Activated CD8-positive, alpha-beta memory T cell treated with anti-CD3 and anti-CD28 coated beads for 24 hours (primary cell): ENCODE measurements at regions not wholly inside any gene's neighbourhood (a gene's known extent, or its start where the extent isn't known, plus 50 kb on each side); places are given as distances from the start of the nearest gene placed in this dataset.

ENCODE experiments used
- DNase-seq: peaks from one replicate; pipeline ENCODE4 v3.0.0-alpha.2; 2020

DNA sequence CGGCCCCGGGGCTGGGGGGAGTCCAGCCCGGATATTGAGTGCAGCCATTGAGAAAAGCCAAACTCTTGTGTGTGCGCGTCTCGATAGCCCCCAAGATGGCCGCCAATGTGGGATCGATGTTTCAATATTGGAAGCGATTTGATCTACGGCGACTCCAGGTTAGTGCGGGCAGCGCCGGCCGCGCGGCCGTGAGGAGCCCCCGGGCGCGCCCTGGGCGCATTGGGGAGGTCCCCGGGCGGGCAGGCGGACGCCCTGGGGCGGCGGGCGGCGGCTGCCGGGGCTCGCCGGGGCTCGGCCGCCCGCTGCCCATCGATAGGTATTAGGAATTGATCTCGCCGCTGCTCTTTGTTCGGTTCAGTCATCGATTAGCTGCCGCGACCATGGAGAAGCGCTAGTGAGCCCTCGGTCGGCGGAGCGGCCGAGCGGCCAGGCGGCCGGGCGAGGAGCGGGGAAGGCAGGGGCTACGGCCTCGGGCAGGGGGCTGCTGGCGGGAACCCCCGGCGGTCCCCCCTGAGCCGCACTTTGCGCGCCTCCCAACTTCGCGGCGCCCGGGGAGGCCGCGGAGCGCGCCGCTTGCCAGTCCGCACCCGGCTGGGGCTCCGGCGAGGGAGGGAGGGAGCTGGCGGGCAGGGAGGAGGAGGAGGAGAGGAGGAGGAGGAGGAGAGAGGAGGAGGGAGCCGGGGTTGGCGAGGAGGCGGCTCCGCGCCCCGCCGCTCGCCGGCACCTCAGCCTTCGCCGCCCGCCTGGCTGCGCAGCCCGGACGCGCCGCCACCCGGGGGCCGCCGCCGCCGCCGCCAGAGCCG is 113.9 kb upstream of the MYL2 start, which contains the start of gene CUX2:
Gene CUX2 (plus strand): TSS at position 83 of the 803 bp plus-strand sequence.
- no peak for DNase-seq

DNA sequence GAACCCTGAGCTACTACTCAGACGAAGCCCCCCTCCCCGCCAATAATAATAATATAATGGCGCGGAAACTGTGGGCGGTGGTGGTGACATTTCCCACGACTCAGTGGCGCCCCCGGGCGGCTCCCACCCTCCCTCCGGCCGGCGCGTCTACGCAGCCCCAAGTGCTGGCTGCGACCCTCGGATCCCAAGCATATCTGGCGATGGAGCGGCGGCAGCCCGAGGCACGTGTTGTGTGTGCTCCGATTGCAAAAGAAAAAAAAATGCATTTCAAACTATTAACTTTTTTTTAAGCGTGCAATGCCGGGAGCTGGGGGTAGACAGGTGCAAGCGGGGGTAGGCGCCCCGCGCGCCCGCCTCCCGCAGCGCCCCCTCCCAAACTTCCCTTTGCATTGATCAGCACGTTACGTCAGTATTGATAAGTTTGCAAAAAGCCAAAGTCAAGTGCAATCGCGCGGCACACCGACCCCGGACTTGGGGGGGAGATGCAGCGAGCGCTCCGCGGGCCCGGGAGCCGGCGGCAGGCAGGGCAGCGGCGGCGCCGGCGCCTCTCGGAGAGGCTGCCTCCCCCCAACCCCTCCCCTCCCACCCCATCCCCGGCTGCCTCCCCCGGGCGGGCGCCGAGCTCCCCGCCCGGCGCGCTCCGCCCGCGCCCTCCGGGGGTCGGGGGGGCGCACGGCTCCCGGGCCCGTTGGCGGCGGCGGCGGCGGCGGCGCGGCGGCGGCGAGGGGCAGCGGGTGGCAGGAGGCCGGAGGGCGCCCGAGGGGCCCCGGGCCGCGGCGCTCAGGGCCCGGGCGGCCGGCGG is 113.1 kb upstream of the MYL2 start:
- no peak for DNase-seq

DNA sequence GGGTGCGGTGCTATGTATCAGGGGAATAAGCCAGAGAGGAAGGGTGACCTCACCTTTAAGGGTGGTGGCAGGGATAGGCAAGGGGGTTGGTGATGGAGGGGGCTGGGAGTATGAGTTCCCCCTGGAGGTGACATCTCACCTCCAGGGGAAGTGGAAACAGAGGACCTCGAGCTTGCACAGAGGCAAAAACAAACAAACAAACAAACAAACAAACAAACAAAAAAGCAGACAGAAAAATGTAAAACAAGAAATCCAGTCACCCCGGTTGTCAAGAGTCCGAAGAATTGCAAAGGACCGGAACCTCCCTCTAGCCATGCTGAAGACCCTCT is 112.2 kb upstream of the MYL2 start:
- DNase-seq: no peak

DNA sequence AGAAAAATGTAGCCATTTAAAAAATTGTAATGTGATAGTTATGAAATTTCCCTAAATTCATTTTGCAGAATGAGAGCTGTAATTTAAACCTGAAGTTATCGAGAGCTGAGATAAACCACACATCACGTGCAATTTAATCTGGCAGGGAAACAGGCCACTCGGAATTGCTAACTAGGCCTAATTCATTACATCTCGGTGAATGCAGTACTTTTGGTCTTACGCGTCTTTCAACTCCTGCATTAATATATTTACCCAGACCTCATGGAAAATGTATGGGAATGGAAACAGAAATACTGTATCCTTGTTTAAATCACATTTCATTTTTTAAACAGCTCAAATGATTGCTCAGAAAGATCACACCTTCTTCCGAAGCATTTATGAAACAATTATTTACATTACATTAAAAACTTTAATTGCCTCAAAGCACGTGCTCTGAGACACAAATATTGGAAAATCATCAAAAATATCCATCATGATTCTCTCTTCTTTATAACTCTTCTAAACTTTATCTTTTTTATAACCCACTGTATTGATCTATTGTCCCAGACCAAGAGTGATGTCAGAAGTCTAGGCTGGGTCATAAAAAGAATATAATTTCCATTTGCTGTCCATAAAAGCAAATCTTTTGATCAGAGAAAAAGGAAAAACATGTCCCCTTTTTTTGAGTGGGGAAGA is 111.7 kb upstream of the MYL2 start:
- DNase-seq: no peak

DNA sequence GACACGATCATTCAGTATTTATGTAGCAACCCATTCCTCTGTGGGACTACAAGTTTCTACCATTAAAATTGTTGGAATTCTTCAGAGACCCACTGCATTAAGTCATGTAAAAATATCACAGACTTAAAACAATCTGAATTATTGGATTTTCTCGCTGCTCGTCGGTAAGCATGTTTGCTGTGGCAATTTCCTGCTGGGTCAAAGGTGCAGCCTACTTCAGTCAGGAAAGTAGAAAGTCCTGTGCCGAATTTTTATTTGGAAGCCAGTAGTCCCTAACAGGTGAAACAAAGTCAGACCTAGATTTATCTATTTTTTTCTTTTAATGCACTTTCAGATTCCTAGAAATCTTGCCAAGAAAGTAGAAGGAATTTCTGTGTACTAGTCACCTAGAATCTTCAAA is 110.4 kb upstream of the MYL2 start:
- DNase-seq: no peak

DNA sequence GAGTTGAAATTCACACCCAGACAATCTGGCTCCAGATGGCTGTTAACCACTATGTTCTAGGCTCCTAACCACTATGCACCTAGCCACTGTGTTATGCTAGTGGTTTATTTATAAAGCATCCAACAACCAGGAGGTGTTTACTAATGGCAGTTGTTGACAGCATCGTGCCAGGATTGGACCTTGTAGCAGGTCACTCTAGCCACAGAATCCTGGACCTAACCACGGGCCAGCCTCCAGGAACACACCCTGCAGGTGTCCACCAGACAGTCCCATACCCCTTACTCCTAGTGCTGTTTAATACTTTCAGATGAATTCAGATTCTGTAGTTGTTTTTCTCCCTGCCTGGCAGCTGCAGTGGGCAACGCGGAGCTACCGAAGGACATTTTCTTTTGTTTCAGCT is 109.4 kb upstream of the MYL2 start:
- DNase-seq: no peak

DNA sequence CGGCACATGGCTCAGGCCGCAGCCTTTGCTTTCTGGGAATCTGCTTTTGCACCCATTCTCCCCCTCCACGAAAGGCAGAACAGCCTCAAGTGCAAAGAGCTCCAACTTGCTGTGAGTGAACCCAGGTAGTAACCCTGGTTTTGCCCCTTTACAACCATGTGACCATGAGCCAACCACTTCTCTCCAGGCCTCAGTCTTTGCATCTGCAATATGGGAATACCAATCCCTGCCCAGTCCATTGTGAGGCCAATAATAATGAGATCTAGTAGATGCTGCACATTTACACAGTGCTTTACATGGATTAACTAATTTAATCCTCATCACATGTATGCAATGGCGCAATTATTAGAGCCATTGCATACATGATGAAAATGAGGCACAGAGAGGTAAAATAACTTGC is 108.9 kb upstream of the MYL2 start:
- DNase-seq: no peak

DNA sequence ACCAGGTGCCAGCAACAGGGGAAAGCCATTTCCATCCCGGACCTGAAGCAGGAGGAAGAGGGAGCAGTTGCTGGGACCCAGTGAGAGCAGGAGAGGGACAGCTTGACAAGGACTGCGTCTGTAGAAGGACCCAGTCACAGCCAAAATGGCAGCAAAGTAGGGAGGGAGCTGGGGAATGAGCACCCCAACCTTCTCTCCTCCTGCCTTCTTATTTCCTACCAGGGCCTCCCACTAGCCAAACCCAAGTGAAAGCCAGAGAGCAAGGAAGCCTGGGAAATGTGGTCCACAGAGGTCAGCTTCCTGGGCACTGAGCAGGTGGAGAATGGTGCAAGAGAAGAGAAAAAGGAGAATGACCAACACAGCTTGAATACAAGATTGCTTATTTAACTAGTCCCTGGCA is 108.5 kb upstream of the MYL2 start:
- DNase-seq: no peak

DNA sequence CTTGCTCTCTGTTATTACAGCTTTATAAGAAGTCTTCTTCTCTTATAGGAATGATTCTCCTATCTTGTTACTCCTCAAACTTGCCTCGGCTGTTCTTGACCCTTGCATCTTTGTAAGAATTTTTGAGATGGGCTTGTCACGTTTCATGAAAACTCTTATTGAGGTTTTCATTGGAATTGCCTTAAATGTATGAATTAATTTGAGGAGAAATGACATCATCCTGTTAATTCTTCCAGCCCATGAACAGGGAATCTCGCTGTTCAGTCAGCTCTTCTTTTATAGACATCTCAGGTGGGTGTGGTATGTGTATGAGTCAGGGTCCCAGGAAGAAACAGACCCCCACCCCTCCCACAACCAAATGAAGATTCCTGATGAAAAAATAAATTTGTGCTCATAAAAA is 107.1 kb upstream of the MYL2 start:
- no peak for DNase-seq

DNA sequence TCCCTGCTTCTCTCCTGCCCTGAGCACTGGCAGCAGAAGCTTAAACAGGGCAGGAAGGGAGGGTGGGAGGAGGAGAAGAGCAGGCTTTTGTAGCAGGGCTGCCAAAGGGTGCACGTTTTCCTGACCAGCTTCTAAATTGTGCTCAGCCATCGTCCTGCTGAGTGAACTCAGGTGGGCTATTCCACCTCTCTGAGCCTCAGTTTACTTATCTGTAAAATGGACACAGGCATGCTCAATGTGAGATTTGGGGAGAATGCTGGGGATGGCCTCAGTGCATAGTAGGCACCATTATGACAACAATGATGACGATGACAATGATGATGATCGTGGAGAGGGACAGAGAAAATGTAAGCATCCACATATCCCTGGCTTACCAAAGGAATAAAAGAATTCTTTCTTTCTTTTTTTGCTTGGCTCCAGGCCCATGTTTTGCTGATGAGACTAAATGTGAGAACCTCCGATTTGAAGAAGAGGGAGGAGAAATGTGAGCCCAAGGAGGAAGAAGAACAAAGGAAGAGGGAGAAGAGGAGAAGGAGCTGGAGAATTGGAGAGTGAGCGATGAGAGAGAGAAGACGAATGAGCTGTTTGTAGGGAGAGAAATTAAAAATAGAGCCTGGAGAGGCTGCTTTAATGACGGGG is 105.5 kb upstream of the MYL2 start:
- DNase-seq: no peak

DNA sequence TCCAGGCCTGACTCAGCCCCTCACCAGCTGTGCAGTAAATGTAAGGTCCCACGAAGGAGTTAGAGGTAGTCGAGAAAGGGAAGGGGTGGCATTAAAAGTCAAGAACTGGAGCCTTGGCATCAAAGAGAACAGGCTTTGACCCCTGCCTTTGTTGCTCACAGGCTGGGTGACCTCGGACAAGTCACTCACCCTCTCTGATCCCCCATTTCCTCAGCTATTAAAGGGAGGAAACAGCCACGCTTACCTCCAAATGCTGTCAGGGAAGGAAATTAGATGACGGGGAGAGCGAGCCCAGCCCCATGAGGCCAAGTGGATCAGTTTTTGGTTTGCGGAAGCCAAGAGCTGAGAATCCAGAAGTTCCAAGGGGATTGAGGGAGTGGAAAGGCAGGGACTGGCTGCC is 104.9 kb upstream of the MYL2 start:
- no peak for DNase-seq

DNA sequence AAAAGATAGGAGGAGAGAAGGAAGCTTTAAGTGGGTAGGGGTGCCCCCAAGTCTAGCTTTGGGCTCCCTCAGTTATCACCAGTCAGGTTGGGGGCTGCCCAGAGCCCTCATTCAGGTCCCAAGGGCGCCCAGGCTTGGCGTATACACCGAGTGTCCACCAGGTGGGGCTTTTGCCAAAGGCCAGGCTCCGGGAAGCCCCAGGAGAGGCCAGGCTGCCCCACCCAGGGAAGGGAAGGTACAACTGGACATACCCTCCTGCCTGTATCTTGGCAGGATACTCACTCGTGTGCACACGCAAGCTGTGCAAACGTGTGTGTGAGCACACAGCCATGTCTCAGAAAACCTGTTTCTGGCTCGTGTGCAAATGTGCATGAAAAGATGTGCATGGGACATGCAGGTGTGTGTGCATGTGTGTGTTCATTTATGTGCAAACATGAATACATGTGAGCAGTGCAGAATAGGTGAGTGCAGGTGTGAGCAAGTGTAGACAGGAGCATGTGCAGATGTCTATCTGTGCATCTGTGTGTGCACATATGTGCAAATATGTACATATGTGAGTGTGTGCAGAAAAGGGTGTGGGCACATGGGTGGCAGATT is 103.9 kb upstream of the MYL2 start:
- peak; percentile 82 for DNase-seq

DNA sequence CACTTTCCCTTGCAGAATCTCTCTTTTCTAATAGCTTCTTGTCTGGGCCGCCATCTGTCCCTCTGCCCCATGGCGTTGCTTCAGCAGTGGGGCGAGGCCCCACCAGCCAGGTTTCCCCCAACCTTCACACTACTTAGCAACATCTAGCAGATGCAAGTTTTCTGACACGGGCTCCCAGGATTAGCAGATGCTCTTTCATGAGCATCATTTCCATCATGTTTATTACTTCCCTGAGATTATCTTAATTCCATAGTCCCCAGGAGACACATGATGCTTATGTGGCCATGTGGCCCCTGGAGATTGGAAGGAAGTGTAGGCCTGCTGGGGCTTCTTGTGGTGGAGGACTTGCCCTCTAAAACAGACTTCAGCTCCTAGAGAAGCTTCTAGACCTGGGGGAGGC is 102.0 kb upstream of the MYL2 start:
- no peak for DNase-seq

DNA sequence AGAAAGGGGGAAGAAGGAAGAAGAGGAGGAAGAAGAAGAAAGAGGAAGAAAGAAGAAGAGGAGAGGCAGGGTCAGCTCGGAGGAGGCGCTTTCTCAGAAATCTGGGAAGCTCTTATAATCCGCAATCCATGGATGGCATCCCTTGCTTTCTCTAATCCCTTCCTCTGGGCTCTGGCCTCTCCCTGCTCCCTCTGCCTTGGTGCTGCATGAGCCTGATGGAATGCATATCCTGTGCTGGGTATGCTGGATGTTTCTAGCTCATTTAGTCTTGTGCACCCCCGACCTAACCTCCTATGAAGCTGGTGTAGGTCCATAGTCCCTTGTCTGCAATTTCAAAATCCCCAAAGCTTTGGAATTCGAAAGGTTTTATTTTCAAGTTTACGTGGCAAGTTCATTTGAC is 94.2 kb upstream of the MYL2 start:
- DNase-seq: no peak

DNA sequence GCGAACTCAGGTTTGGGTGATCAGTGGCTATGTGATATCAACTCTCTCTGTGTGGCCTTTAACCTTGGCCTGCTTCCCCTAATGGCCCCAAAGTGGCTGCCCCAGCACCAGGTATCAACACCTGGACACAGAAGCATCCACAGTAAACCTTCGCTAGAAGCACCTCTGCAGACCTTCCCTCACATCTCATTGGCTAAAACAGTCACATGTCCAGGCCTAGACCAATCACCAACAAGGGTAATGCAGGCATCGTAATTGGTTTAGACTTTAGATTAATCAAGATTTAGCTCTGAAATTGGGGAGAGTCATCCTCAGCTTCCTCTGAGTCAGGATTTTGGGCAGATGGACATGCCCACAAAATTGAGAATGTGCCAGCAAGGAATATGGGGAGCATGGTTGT is 92.5 kb upstream of the MYL2 start:
- DNase-seq: no peak

DNA sequence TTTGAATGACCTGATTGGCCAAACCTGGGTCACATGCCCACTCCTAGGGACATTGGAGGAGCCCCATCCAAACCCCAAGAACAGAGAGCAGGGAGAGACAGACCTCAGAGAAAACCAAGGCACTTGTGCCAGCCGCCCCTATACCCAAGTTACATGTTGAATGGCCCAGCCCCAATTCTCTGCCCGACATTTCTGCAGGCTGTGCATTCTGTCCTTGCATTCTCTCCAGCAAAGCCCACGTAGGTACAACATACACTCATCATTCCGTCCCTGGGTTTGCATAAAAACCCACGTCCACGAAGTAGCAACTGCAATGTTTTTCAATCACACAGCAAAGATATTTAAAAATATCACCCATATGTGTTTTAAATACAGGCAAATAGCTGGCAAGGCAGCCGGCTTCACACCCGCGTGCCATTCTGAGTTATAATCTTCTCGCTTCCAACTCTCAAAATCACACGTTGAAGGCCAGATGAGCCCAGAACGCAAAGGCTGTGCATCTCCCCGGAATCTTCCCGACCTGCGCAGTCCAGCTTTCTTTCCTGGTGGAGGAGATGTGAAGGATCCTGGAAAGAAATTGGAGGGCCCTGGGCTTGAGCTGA is 91.7 kb upstream of the MYL2 start:
- DNase-seq: no peak

DNA sequence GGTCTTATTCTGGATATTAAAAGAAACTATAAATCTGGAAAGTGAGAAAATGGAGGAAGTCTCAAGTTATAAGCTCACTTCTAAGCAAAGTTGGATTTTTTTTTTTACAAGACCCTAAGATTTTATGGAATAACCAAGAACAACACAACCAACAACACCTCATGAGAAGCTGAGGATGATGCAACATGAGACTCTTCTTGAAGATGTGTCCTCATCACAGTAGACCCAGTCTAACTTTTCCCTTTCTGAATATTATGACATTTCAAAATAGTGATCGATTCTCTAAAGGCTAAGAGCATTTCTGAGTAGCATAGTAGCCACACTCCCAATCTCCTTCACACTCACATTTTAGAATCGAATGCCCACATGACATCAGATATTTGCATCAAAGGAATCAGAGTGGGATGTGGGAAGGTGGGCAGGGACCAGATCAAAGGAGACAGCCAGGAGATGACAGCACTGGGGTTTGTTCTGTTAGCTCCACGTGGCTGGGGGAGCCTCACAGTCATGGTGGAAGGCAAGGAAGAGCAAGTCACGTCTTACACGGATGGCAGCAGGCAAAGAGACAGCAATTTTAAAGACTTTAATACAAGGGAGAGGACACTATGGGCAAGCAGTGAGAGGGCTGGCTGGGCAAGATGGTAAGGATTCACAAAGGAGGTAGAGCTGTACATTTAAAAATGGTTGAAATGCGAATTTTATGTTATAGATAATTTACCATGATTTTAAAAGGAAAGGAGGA is 90.7 kb upstream of the MYL2 start:
- no peak for DNase-seq

DNA sequence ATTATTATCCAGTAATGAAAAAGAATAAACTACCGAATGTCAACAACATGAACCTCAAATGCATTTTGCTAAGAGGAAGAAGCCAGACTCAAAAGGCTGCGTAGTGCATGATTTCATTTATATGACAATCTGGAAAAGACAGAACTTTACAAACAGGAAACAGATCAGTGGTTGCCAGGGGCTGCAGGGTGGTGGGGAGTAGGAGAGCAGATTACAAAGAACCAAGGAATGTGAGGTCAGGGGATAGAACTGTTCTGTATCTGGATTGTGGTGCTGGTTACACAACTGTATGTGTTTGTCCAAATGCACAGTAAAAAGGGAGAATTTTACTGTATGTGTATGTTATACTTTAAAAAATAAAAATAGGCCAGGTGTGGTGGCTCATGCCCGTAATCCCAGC is 89.7 kb upstream of the MYL2 start:
- DNase-seq: no peak

DNA sequence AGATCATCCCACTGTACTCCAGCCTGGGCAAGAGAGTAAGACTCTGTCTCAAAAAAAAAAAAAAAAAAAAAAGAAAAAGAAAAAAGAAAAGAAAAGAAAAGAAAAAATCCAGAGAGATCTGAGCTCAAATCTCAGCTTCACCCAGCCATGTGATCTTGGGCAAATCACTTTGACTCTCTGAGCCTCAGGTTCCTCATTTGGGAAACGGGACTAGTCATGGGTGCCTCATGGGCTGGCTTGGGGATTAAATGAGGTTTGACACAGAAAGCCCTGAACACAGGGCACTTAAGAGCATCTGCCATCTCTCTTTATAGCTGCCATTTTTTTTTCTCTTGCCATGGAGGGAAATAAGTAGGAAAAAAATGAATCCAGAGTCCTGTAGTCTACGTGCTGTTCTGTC is 86.2 kb upstream of the MYL2 start:
- DNase-seq: no peak

DNA sequence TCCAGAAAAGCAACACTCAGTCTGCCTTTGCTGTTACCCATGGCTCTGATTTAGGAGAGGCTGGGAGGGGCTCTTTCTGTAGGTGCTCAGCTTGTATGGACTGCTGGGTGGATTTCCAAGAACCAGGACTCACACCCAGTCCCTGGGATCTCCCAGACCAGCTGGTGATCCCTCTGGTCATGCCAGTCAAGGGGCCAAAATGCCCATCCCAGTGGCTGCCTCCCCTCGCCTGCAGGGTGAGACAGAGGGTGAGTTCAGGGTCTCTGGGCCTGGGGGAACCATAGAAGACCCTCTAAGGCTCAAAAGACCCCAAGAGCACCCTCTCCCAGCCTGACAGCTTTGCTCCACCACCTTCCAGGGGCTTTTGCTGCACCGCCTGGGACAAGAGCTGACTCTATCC is 78.6 kb upstream of the MYL2 start:
- DNase-seq: no peak

DNA sequence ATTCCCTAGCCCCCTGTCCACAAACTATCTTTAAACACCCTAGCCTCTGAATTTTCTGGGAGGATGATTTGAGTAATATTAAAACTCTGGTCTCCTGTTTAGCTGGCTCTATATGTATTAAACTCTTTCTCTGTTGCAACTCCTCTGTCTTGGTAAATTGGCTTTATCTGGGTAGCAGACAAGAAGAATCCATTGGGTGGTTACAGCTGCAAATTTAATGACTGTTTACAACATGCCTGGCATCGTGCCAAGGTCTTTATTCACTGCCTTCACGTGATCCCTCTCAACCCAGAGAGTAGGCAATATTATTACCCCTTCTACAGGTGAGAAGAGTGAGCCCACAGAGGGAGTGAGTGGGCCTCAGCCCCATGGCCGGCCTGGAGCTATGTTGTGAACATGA is 77.8 kb upstream of the MYL2 start:
- no peak for DNase-seq

DNA sequence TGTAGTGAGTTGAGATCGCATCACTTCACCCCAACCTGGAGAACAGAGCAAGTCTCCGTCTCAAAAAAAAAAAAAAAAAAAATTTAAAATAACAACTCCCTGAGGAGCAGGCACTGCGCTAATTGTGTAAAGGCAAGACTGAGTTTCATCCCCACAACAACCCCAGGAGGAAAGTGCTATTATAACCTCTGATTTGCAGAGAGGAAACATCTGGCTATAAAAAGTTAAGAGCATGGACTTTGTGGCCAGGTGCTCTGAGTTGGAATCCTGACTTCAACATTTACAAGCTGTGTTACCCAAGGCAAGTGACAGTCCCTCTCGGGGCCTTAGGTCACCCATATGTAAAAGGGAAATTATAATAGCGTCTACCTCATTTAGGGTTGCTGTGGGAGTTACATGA is 76.0 kb upstream of the MYL2 start:
- DNase-seq: no peak
